Endothelial cell of umbilical vein (primary cell): ENCODE measurements at regions not wholly inside any gene's neighbourhood (a gene's known extent, or its start where the extent isn't known, plus 50 kb on each side); places are given as distances from the start of the nearest gene placed in this dataset.

Experiments used
- BruUV-seq: library from RNA; stranded (reverse); fragments of 400-500 nt; replicated peaks from 2 replicates; lab custom pipeline; 2021; lab: Mats Ljungman, UMichigan
- CTCF ChIA-PET: fragments of 300-600, 350-600 bp; sonication (Branson Sonifier 250); formaldehyde crosslinking; loops from one replicate; lab custom pipeline; 2021; ENCODE audit warnings: antibody characterized with exemption, inconsistent platforms; lab: Charles Lee
- POLR2A ChIA-PET: fragments of 300-600, 350-600 bp; sonication (Branson Sonifier 250); formaldehyde crosslinking; loops from one replicate; lab custom pipeline; 2021; ENCODE audit warnings: antibody characterized with exemption, inconsistent platforms; lab: Charles Lee
- DNase-seq: peaks from one replicate; pipeline ENCODE4 v3.0.0-alpha.2; 2011; ENCODE audit warnings: low read depth, low spot score
- FAIRE-seq: peaks from 2 replicates; lab custom pipeline; 2011; peaks lifted over from hg19 to GRCh38; lab: Jason Lieb, UNC
- H2AFZ ChIP-seq: 2 replicates; pipeline ENCODE4 v1.6.0; 2012; ENCODE audit warnings: low read depth, low read length, control low read depth, inconsistent platforms
- H3K27ac ChIP-seq: 2 replicates; pipeline ENCODE4 v1.5.1; 2011; ENCODE audit warnings: low read depth, mild to moderate bottlenecking, control low read depth, low read length, moderate library complexity; ENCODE audit not compliant: insufficient read depth
- H3K27me3 ChIP-seq, 2 experiments: 2 replicates each; pipeline versions ENCODE4 v1.6.0 to v1.6.1; 2011; ENCODE audit warnings: low read length in 2 of 2, mixed read lengths in 1 of 2; ENCODE audit not compliant: control insufficient read depth in 2 of 2, insufficient read depth in 2 of 2
- H3K36me3 ChIP-seq, 2 experiments: 2 replicates in 1 of 2; 3 replicates in 1 of 2; pipeline ENCODE4 v1.5.1; 2011; ENCODE audit warnings: low read length in 2 of 2, mild to moderate bottlenecking in 1 of 2, moderate library complexity in 1 of 2; ENCODE audit not compliant: control insufficient read depth in 2 of 2, insufficient read depth in 2 of 2; ENCODE audit errors: extremely low read depth in 1 of 2
- H3K4me1 ChIP-seq: 3 replicates; pipeline ENCODE4 v1.5.1; 2011; ENCODE audit warnings: mild to moderate bottlenecking, low read length; ENCODE audit not compliant: control insufficient read depth, insufficient read depth; ENCODE audit errors: extremely low read depth
- H3K4me2 ChIP-seq: 2 replicates; pipeline ENCODE4 v1.6.1; 2011; ENCODE audit warnings: low read length, control low read depth, mixed read lengths; ENCODE audit not compliant: insufficient read depth
- H3K4me3 ChIP-seq, 3 experiments: fragments of 200-600 bp in 1 of 3; sonication (generic), shearing (Covaris generic) in 1 of 3; replicated peaks in 1 of 3; 2 replicates each; pipeline ENCODE4 v1.5.1; 2011 to 2016; ENCODE audit warnings: control low read depth in 3 of 3, low read length in 3 of 3, mild to moderate bottlenecking in 2 of 3, inconsistent platforms in 1 of 3, low read depth in 1 of 3, moderate library complexity in 1 of 3; ENCODE audit not compliant: insufficient read depth in 1 of 3
- H3K79me2 ChIP-seq: 2 replicates; pipeline ENCODE4 v1.6.0; 2012; ENCODE audit warnings: low read length, inconsistent platforms; ENCODE audit not compliant: control insufficient read depth, insufficient read depth
- H3K9ac ChIP-seq: replicated peaks from 2 replicates; pipeline ENCODE3; 2011; ENCODE audit warnings: low read length, control low read depth; ENCODE audit not compliant: insufficient read depth; ENCODE audit errors: extremely low read depth
- H3K9me1 ChIP-seq: replicated peaks from 3 replicates; pipeline ENCODE4 v1.6.0; 2011; ENCODE audit warnings: mild to moderate bottlenecking, low read length; ENCODE audit not compliant: control insufficient read depth, insufficient read depth; ENCODE audit errors: extremely low read depth
- H3K9me3 ChIP-seq: replicated peaks from 2 replicates; pipeline ENCODE4 v1.5.1; 2012; ENCODE audit warnings: low read length, inconsistent platforms; ENCODE audit not compliant: control insufficient read depth, insufficient read depth
- H4K20me1 ChIP-seq: replicated peaks from 2 replicates; pipeline ENCODE3; 2011; ENCODE audit warnings: mild to moderate bottlenecking, low read length; ENCODE audit not compliant: control insufficient read depth, insufficient read depth; ENCODE audit errors: extremely low read depth
- EZH2 ChIP-seq: IDR thresholded peaks from 2 replicates; pipeline ENCODE4 v1.6.1; 2012; ENCODE audit warnings: borderline replicate concordance, low read depth, mild to moderate bottlenecking, moderate library complexity, low read length, inconsistent platforms; ENCODE audit not compliant: severe bottlenecking
- FOS ChIP-seq: IDR thresholded peaks from 2 replicates; pipeline ENCODE4 v1.6.1; 2011; ENCODE audit warnings: mild to moderate bottlenecking, low read length, moderate library complexity, borderline replicate concordance; ENCODE audit not compliant: insufficient read depth
- GATA2 ChIP-seq: IDR thresholded peaks from 2 replicates; pipeline ENCODE4 v1.7.0; 2011; ENCODE audit warnings: low read depth, mild to moderate bottlenecking, moderate library complexity, mixed read lengths, low read length; ENCODE audit not compliant: insufficient read length, insufficient read depth
- JUN ChIP-seq: IDR thresholded peaks from 2 replicates; pipeline ENCODE4 v1.6.1; 2011; ENCODE audit warnings: borderline replicate concordance, low read depth; ENCODE audit not compliant: insufficient read length, insufficient read depth
- MYC ChIP-seq: IDR thresholded peaks from one replicate; pipeline ENCODE4 v1.6.1; 2011; ENCODE audit warnings: mild to moderate bottlenecking, low read depth, low read length
- POLR2A ChIP-seq: IDR thresholded peaks from 2 replicates; pipeline ENCODE4 v1.6.1; 2012; ENCODE audit warnings: low read depth, mild to moderate bottlenecking, control low read depth, low read length
- POLR2AphosphoS5 ChIP-seq: IDR thresholded peaks from 2 replicates; pipeline ENCODE4 v1.6.1; 2012; ENCODE audit warnings: low read depth, mild to moderate bottlenecking, control low read depth, low read length, moderate library complexity; ENCODE audit not compliant: insufficient read depth
- dilution Hi-C: fragments of 300-500 bp; cut with MboI; formaldehyde crosslinking; loops from one replicate; pipeline ENCODE4 v1.15.0; 2019; ENCODE audit warnings: low sequenced_read_pairs; ENCODE audit not compliant: extremely low pct_ligation_motif_present
- intact Hi-C: fragments of 100-400 bp; cut with micrococcal nuclease; formaldehyde crosslinking; loops from one replicate; pipeline ENCODE4 v1.10.0; 2022
- TF ChIP-seq, protein P1 (sequence below), 2 donors: IDR thresholded peaks; 1 replicate in 1 of 2; 2 replicates in 1 of 2; pipeline ENCODE4 v1.5.1; 2011; ENCODE audit warnings: low read length in 2 of 2, mild to moderate bottlenecking in 2 of 2, moderate library complexity in 2 of 2, control low read depth in 1 of 2, inconsistent platforms in 1 of 2, low read depth in 1 of 2; ENCODE audit not compliant: insufficient read depth in 1 of 2; ENCODE audit errors: extremely low read depth in 1 of 2
- TF ChIP-seq, protein P2 (sequence below): IDR thresholded peaks from 2 replicates; pipeline ENCODE4 v1.6.1; 2011; ENCODE audit not compliant: insufficient read depth, insufficient read length

DNA sequence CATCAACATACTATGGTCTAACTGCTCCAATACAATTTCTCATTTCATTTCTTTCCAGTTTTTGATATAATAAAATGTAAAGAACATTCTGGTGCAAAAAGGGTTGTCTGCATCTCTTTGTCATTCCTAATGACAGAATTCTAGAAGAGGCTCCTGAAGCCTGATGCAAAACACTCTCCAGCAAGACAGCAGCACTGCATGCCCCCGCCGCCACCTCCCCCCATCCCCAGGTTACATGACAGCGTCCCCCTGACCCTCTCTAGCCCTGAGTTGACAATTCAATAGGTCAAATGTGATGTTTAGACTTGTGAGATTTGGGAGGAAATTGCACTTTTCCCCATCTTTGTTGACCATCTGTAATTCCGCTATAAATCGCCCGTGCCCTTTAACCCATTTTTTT, 64.6 kb upstream of the C1orf21 start:
- no peak for DNase-seq
- H3K79me2 ChIP-seq: no peaks in the 10 kb centered on the region
- POLR2A ChIA-PET: no interaction called here

DNA sequence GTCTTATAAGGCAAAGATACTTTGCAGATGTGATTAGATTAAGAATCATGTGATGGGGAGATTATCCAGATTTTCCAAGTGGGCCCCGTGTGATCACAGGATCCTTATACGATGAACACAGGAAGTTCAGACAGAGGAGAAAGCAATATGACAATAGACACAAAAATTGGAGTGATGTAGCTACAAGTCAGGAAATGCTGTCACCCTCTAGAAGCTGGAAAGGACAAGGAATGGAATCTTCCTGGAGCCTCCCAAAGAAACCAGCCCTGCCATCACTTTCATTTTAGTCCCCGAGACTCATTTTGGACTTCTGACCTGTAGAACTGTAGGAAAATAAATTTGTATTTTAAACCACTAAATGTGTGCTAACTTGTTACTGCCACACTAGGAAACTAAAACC, 61.9 kb upstream of the C1orf21 start:
- DNase-seq (no peak), FAIRE-seq (no peak)
- Histone ChIP-seq H3K27me3 (no peaks in the 10 kb centered on the region), H3K9ac (no peak overlapping the region), H3K4me3 (no peak overlapping the region), H3K9me1 (no peaks in the 10 kb centered on the region), H3K9me3 (no peaks in the 10 kb centered on the region), H4K20me1 (no peaks in the 10 kb centered on the region), H2AFZ (no peak overlapping the region), H3K27ac (no peak overlapping the region), H3K4me1 (peaks cover 14% of the 10 kb centered on the region), H3K79me2 (no peaks in the 10 kb centered on the region), H3K4me2 (no peak overlapping the region), H3K36me3 (no peaks in the 10 kb centered on the region)
- POLR2A ChIA-PET: no interaction called here
- TF ChIP-seq POLR2A: no peak
- no peak for TF ChIP-seq JUN
- no peak for TF ChIP-seq MYC
- no peak for TF ChIP-seq EZH2
- TF ChIP-seq, protein P1, sequence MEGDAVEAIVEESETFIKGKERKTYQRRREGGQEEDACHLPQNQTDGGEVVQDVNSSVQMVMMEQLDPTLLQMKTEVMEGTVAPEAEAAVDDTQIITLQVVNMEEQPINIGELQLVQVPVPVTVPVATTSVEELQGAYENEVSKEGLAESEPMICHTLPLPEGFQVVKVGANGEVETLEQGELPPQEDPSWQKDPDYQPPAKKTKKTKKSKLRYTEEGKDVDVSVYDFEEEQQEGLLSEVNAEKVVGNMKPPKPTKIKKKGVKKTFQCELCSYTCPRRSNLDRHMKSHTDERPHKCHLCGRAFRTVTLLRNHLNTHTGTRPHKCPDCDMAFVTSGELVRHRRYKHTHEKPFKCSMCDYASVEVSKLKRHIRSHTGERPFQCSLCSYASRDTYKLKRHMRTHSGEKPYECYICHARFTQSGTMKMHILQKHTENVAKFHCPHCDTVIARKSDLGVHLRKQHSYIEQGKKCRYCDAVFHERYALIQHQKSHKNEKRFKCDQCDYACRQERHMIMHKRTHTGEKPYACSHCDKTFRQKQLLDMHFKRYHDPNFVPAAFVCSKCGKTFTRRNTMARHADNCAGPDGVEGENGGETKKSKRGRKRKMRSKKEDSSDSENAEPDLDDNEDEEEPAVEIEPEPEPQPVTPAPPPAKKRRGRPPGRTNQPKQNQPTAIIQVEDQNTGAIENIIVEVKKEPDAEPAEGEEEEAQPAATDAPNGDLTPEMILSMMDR (IDR thresholded peaks at IDR 0.05; ENCODE audit: extremely low read depth in 1 of 2, insufficient read depth in 1 of 2, low read depth in 1 of 2, low read length in 2 of 2): no peak
- TF ChIP-seq, protein P2, sequence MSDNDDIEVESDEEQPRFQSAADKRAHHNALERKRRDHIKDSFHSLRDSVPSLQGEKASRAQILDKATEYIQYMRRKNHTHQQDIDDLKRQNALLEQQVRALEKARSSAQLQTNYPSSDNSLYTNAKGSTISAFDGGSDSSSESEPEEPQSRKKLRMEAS: no peak
- TF ChIP-seq GATA2: no peak
- TF ChIP-seq FOS: no peak
- TF ChIP-seq POLR2AphosphoS5: no peak
- dilution Hi-C loops (no loop called here), intact Hi-C loops (no loop called here)
- CTCF ChIA-PET: interaction anchor here (1.4 kb wide), 1 partner anchor 102 kb away, joined by 4 read pairs; no protein-coding TSS in a partner anchor
- BruUV-seq: no TSS peak

More for the DNA sequence above, 64.6 kb upstream of the C1orf21 start:
- Histone ChIP-seq H3K4me3 (no peak overlapping the region), H3K4me1 (no peaks in the 10 kb centered on the region), H3K36me3 (no peaks in the 10 kb centered on the region), H3K4me2 (no peak overlapping the region), H3K27me3 (no peaks in the 10 kb centered on the region), H3K9me1 (no peaks in the 10 kb centered on the region), H3K9ac (no peak overlapping the region), H2AFZ (no peak overlapping the region), H3K27ac (no peak overlapping the region), H3K9me3 (no peaks in the 10 kb centered on the region), H4K20me1 (no peaks in the 10 kb centered on the region)
- BruUV-seq: no TSS peak
- intact Hi-C loops: no loop called here
- CTCF ChIA-PET: no interaction called here
- TF ChIP-seq POLR2AphosphoS5 (no peak), GATA2 (no peak), EZH2 (no peak)
- no peak for FAIRE-seq
- dilution Hi-C loops: no loop called here
